NCI-H2029 treated with DMSO at 0.1 percent for 48 hours (cell line): ENCODE measurements at regions not wholly inside any gene's neighbourhood (a gene's known extent, or its start where the extent isn't known, plus 50 kb on each side); places are given as distances from the start of the nearest gene placed in this dataset.

ENCODE experiments used
- DNase-seq: peaks from one replicate; lab custom pipeline; 2025; lab: John Stamatoyannopoulos, UW

- no peak for DNase-seq
Measured at GRCh38 chr12:124726596-124727263, 136.9 kb downstream of the SCARB1 start.

- no peak for DNase-seq
Measured at GRCh38 chr12:124725597-124726237, 137.9 kb downstream of the SCARB1 start.

GRCh38 chr12:124725099-124725498 lies 138.6 kb downstream of the SCARB1 start:
- DNase-seq, result no peak

GRCh38 chr12:124722878-124723277 lies 140.8 kb downstream of the SCARB1 start:
- no peak for DNase-seq

- DNase-seq, result no peak
Measured at GRCh38 chr12:124721501-124722162, 142.0 kb downstream of the SCARB1 start.

- DNase-seq, result peak; percentile 92
Measured at GRCh38 chr12:124720681-124721500, 142.8 kb downstream of the SCARB1 start.

GRCh38 chr12:124720004-124720680 lies 143.5 kb downstream of the SCARB1 start:
- peak; percentile 88 for DNase-seq

GRCh38 chr12:124719231-124719630 lies 144.4 kb downstream of the SCARB1 start:
- DNase-seq, result no peak

GRCh38 chr12:124718458-124718857 lies 145.2 kb downstream of the SCARB1 start:
- no peak for DNase-seq

GRCh38 chr12:124718036-124718435 lies 145.6 kb downstream of the SCARB1 start:
- DNase-seq, result no peak

- DNase-seq, result no peak
Measured at GRCh38 chr12:124717318-124717717, 146.3 kb downstream of the SCARB1 start.

- DNase-seq, result peak; percentile 99
Measured at GRCh38 chr12:124716208-124717130, 147.2 kb downstream of the SCARB1 start.

- DNase-seq, result no peak
Measured at GRCh38 chr12:124715121-124715990, 147.9 kb upstream of the NCOR2 start.

GRCh38 chr12:124713436-124714082 lies 146.1 kb upstream of the NCOR2 start:
- no peak for DNase-seq

GRCh38 chr12:124713041-124713435 lies 145.6 kb upstream of the NCOR2 start:
- no peak for DNase-seq

- no peak for DNase-seq
Measured at GRCh38 chr12:124711344-124711743, 143.9 kb upstream of the NCOR2 start.

- no peak for DNase-seq
Measured at GRCh38 chr12:124709722-124710687, 142.6 kb upstream of the NCOR2 start.

GRCh38 chr12:124707316-124707715 lies 139.9 kb upstream of the NCOR2 start:
- DNase-seq, result no peak
